ENCODE measurements at regions not wholly inside any gene's neighbourhood (a gene's known extent, or its start where the extent isn't known, plus 50 kb on each side); places are given as distances from the start of the nearest gene placed in this dataset.
A peak's percentile ranks its signal among the peaks of the same experiment; 100 is the strongest.
"Not testable (repeated sequence)": the region's sequence is repeated elsewhere in the genome, so short reads cannot be mapped to it uniquely, and the experiment has no call there.

DNA sequence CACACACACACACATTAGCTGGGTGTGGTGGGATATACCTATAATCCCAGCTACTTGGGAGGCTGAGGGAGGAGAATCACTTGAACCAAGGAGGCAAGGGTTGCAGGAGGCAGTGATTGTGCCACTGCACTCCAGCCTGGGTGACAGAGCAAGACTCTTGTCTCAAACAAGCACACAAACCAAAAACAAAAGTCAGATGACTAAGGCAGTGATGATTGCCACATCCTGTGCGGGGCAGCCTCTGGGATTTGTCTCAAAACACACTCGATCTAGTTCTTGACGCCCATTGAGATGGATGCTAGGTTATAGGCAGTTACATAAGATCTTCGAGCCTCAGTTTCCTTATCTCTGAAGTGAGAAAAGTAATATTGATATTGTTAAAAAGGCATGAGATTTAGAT is 57.8 kb upstream of the NBPF8 start:
- not testable (repeated sequence) for DNase-seq (ENCODE audit: low spot score)

DNA sequence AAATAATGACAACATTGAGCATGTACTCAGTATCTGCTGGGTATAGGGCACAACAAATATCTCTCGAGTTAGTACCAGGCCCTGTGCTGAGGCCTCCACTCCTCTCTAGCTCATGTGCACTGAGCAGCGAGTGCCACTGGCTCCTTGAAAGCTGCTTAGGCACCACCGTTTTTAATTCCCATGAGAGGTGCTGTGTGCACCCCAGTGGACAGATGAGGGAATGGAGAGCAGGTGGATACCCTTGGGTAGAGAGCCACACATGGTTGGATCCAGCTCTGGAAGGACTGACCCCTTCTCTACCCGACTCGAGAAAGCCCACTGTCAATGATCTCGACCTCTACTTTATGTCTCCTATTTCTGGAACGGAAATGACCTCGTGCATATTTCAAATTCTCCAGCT is 58.7 kb upstream of the NBPF8 start:
- peak; percentile 44 for DNase-seq (ENCODE audit: low spot score)

DNA sequence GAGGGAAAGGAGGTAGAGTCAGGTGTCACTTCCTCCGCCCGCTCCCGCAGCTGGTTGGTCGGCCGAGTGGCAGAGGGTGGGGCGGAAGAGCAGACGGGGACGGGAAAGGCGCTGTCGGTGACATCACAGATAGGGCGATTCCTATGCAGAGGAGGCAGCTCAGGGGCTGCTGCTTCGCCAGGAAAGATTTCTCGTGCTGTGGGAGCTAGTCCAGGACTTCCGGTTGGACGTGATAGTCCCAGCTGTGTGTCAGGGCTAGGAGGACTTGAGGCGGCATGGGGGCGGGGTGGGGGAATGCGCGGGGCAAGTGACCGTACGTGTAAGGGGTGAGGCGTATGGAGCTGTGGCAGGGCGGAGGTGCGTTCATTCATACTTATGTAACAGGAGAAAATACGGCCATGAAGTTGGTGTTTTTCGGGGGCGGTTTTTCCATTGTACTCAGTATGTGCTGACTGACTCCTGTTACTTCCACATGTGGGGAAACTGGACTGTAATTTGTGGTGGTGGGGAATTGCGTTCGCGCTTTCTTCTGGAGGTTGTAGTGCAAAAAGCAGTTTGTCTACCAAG is 60.1 kb upstream of the NBPF8 start:
- peak; percentile 77 for DNase-seq (ENCODE audit: low spot score)

DNA sequence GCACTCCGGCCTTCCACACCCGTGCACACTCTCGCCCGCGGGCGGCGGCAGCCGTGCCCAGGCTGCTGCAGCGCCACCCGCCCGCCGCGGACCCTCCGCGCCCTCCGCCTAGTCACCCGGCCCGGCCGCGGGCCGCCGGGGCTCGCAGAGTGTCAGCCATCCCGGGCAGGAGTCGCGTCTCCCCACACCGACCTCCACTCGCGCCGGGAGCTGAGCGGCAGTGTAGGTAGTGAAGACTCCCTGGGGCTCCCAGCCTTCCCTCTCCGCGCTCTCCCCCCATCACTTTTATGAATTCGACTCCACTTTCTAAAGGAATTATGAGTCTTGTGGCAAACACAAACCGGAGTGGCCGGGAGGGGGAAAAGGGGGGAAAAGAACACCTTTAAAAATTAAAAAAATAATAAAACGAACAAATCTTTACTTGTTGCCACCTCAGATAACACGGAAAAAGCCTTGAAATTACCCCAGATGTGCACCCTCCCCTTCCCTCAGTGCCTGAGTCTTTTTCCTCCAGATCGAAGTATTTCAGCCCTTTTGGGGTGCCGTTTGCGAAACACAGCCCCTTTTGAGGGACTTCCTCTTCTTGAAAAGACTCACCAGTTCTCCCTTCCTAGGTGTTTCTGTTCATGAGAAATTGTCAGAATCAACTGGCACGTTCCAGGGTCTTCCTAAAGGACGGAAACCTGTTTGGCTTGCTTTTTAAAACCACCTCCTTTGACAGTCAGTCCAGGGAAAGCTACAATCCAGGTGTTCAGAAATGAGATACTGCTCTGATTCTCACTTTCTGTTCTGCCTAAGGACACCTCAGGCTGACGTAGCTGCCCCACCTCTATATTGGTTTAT is 72.4 kb upstream of the NBPF8 start:
- peak; percentile 2 for DNase-seq (ENCODE audit: low spot score)

DNA sequence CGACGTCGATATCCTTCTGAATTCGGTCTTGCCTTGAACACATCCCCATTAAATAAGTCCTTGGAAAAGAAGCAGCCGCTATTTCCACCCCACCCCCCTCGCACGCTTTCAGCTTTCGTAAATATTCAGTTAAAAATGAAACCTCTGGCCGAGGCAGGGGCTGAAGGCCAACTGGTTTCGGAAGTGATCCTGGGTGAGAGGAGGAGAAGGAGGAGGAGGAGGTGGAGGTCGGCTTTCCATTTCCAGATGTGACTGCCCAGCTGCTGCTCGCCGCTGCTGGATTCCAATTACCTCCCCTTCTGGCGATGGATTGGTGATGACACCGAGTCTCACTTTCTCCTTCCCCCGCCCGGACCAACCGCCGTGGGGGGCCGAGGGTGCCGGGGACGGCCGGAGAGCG is 73.1 kb upstream of the NBPF8 start:
- peak; percentile 66 for DNase-seq (ENCODE audit: low spot score)

DNA sequence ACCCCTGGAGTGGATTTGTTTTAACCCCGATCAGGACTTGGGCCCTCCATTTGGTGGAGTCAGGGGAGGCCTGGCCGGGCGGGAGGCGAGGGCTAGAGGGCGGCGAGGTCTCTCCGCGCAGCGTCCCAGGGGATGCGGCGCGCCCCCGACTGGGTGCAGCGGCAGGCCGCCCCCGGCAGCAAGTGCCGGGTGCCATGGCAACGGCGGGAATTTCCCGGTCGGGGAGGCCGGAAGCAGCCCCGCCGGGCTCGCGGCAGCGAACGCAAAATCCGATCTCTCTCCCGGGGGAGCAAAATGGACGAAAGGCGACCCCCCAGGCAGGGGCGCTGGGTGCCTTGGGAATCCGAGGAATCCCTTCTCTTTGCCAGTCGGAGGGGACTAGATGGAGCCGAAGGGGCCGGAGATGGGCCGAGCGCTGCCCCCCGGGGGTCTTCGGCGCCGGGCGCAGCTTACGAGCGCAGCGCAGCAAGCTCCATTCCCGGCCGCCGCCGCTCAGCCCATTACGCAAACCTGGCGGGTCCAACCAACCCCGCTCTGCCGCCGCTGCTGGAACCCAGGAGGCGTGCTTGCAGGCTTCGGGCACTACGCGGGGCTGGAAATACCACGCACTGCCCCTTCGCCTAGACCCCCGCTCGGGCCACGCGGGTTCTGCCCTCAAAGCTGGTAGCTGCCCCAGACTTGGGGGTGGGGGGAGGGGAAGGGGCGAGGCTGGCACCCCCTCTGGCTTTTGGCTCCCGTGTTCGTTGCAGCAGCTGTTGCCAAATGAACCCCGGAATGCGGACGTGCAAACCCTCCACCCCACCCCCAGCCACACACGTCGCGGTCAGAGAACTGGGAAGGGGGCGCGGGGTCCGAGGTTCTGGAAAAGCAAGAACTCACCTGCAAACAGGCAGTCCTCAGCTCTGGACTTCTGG is 73.7 kb upstream of the NBPF8 start:
- DNase-seq (ENCODE audit: low spot score) = peak; percentile 2

DNA sequence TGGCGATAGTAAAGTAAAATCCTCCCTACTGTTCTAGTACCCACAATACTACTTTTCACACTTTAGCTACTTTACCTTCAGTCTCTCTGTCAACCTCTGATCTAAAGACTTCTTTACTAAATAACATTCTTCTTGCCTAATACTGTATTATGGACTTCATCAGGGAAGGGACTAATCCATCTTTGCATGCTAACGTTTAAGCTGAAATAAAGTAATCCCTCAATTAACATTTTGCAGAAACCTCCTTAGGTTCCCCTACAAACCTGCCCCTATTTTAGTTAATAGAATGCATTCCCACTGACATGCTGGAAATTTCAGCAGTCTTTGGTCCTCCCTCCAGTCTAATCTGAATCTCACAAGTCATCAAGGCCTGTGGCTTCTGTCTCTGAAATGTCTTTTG is 99.1 kb upstream of the NBPF8 start:
- DNase-seq (ENCODE audit: low spot score) = not testable (repeated sequence)

DNA sequence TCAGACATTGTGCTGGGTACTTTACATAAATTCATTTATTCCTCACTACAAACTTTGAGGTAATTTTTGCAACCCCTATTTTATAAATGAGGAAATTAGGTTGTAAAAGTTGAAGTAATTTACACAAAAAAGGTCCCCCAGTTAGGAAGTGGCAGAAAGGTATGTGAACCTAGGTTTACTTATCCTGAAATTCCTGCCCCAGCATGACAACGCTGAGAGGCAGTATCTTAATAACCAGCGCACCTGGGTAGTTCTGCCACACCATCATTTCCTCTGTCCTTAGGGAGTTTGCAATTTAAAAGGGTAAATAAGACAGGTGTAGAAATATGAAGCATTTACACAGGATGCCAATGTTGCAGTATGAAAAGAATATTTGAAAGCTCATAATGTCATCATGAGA is 102.9 kb upstream of the NBPF8 start:
- DNase-seq (ENCODE audit: low spot score) = not testable (repeated sequence)

DNA sequence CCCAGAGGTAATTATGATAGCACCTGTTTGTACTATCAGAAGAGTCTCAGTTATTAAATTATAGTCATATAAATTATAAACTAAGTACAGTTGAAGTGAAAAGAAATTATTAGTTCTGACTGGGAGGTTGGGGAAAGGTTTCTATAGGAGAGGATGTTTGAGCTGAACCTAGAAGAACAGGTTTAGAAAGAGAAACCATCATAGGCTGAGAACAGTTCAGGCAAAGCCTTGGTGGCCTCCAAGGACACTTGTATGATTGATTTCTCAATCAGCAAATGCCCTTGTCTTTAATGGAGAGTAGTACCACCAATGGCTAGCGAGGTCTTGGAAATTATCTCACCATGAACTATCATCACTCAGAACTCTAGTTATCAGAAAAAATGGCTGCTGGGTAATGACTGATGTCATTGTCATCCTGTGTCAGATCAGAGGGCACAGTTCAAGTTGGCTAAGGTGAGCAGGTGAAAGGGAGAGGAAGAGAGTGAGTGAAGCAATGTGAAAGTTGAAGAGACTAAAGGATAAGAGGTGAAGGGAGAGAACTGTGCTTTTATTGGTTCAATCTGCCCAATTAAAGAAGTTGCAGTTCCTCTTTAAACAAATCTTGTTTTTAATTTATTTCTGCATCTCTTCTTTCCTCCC is 105.8 kb upstream of the NBPF8 start:
- DNase-seq (ENCODE audit: low spot score) = not testable (repeated sequence)

DNA sequence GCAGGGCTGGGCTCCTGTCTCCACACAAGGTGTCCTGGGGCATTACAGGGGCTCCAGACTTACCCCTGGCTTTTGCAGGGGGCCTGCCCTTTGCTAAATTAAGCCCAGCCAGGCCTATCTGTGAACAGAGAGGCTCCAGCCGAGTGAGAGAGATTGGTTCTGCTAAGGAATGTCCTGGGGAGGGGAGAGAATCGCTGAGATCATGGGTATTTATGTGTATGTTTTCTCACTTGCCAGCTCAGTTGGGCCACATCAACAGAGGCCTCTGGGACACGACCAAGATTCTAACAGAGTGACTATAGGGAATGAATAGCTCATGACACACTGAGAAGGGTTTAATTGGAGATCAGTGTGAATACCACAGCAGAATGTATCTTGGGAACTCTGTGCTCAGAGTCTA is 109.8 kb upstream of the NBPF8 start:
- DNase-seq (ENCODE audit: low spot score) = not testable (repeated sequence)

DNA sequence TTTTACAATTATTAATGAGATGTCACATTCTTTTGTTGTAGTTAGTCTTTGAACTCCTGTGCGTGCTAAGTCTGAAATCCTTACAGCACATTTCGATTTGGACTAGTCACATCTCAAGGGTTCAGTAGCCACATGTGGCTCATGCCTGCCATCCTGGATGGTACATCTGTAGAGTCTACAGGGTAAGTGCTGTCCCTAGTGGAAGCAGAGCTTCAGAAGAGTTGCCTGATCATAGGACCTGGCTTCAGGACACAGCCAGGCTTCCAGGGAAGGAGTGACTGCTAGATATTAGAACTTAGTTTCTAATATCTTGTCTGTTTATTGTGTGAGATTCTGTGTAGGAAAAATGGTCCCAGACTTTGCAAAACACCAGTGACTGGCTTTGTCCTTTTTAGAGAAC is 110.5 kb upstream of the NBPF8 start:
- DNase-seq (ENCODE audit: low spot score) = not testable (repeated sequence)

DNA sequence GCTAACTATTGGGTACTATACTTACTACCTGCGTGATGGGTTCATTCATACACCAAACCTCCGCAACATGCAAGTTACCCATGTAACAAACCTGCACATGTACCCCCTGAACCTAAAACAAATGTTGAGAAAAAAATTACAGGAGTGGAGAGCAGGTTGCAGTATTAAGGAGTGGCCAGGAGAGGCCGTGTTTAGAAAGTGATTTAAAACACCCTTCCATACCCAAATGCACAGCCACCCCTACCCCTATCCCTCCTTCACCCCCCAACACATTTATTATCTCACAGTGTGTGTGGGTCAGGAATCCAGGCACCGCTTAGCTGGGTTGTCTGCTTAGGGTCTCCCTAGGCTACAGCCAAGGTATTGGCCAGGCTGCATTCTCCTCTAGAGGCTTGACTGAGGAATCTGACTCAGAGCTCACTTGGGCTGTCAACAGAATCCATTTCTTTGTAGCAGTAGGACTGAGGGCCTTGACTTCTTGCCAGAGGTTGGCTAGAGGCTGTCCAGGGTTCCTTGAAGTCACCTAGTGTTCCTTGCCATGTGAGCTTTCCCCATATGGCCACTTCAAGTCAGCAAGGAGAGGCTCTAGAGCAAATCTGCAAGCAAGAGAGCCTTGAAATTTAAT is 115.3 kb upstream of the NBPF8 start:
- not testable (repeated sequence) for DNase-seq (ENCODE audit: low spot score)

DNA sequence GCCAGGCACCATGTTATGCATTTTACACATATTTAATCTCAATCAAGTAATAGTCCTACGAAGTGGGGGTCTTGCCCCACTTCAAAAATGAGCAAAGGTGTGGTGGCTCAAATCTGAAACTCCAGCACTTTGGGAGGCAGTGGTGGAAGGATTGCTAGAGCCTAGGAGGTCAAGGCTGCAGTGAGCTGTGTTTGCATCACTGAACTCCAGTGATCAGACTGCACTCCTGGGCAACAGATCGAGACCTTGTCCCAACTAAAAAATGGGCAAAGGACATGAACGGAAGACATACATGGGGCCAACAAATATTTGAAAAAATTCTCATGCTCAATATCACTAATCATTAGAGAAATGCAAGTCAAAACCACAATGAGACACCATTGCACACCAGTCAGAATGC is 116.3 kb upstream of the NBPF8 start:
- not testable (repeated sequence) for DNase-seq (ENCODE audit: low spot score)

DNA sequence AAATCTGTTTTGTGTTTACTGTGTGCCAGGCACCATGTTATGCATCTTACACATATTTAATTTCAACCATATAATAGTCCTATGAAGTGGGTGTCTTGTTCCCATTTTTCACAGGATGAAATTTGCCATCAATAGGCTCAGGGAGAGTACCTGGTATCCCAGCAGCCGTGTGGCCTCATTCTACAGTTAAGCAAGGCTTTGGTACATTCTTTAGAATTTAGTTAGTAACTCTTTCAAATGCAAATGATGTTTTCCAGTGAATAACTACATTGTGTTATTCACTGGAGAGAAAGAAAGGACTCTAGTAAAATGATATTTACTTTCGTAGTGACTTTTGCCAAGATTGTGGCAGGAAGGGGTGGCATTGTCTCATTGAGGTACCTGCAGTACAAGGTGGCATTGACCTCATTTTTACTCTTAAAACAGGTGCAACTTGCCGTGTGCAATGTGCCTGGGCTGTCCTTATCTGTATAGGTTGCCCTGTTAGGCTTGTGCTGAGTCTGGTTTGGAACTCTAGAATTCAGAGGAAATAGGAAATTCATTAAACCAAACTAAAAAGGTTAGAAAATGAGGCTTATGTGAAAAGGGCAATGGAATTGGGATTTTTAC is 117.4 kb upstream of the NBPF8 start:
- not testable (repeated sequence) for DNase-seq (ENCODE audit: low spot score)

DNA sequence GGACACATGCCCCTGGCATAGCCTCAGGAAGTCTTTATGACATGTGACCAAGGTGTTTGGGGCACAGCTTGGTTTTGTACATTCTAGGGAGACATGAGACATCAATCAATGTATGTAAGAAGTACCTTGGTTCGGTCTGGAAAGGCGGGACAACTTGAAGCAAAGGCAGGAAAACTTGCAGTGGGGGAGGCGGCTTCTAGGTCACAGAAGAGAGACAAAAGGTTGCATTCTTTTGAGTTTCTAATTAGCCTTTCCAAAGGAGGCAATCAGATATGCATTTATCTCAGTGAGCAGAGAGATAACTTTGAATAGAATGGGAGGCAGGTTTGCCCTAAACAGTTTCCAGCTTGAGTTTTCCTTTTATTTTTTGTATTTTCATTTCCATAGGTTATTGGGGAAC is 113.8 kb upstream of the SEC22B start:
- not testable (repeated sequence) for DNase-seq (ENCODE audit: low spot score)

DNA sequence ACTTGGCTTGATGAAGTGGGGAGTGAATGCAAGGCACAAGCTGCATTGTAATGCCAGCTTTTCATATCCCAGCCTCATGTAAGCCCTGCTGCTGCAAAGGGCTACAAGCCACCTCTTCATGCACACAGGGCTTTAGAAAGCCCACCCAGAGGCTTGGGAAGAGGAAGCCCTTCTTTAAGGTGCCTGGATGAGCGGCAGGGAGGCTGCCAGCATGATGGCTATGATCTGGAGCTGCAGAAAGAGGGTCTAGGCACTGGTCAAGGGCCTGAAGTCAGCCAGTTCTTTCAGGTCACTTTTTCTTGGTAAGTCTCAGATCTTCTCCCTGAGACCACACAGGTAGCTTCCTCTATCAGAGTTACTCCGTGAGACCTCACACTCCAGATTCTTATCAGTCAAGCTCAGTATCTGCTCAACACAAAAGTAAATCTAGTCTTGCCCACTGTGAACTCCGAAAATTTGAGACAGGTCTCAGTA is 113.3 kb upstream of the SEC22B start:
- DNase-seq (ENCODE audit: low spot score) = not testable (repeated sequence)

DNA sequence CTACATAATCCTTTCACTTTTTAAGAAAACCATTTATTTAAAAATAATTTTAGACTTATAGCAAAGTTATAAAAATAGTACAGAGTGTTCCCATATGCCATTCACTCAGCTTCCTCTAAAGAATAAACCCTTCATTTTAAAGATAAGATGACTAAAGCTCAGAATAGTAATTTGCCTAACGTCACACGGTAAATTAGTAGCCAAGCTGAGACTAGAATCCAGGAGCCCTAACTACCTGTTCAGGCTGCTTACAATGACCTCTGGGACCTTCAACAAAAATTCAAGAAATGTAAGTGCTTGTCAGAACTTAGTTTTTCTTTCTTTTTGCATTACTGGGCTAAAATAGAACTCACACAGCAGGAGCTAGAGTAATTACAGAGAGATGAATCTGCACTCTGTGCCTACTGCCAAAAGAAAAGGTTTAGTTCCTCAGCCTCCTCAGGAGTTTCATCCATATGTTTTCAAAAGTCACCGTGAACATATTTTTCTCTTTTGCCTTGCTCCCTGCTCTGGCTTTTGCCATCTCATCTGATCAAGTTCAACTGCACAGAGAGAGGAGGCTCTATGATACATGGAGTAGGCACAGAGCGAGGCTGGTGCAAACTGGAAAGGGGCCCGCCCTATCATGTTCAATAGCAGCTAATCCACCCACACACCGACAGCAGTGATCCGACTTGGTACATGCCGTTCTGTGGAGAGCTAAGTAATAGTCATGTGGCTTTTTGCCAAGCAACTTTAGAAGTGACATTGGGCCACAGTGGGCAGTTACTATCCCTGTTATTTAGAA is 112.7 kb upstream of the SEC22B start:
- DNase-seq (ENCODE audit: low spot score) = not testable (repeated sequence)

DNA sequence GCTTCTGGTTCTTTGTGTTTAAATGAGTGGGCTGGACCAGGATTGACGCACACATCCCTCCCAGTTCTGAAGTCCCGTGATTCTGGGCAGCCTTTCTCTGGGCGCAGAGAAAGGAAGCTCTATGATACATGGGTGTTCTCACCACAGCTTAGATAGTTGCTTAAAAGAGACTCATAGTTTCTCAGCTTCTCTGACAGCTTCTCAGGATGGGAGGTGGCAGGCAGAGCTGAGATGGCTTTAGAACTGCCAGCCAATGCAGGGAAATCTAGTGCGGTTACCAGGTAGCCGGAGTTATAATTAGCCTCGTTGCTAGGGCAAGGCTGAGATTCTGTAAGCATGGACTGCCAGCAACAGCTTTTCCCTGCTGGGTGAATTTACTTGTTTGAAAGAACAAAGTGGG is 111.8 kb upstream of the SEC22B start:
- not testable (repeated sequence) for DNase-seq (ENCODE audit: low spot score)

DNA sequence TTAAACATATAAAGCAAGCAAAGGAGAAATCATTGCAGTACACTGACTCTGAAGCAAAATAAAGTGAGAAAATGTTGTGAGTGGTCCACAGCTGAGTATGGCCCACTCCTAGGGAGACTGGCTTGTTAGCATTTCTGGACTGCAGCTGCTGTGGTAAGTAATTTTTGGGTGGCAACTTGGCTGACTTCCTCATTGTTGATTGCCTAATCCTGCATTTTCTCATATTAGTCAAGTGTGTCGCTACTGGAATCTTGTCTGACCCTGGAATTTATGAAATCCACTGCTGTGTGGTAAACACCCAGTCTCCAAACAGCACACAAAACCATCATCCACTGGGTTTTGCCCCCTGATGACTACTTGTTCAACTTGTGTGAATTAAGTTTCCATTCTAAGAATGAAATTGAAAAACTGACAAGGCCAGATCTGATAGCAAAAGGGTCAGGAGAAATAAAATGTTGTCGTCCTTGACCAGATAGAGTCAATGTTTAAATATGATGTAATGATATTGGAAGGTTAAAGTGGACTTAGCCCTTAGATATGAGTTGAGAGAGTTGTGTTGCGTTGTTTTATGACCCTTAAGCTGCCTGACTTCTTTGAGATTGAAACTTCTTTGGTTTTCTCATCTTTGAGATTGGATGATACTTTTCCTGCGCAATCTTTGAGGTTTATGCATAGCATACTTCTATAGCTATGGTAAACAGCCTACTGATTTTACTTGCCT is 106.6 kb upstream of the SEC22B start:
- not testable (repeated sequence) for DNase-seq (ENCODE audit: low spot score)
